Lower leg skin (tissue), 3 donors: ENCODE measurements at regions not wholly inside any gene's neighbourhood (a gene's known extent, or its start where the extent isn't known, plus 50 kb on each side); places are given as distances from the start of the nearest gene placed in this dataset.

Source experiments
- CTCF ChIP-seq, 3 donors: fragments of 450-650 bp; IDR thresholded peaks; one replicate each; pipeline ENCODE4 v1.5.1; 2016; ENCODE audit warnings: antibody characterized with exemption in 3 of 3, mild to moderate bottlenecking in 3 of 3, moderate library complexity in 2 of 3
- POLR2A ChIP-seq, 2 donors: fragments of 450-650 bp; IDR thresholded peaks; one replicate each; pipeline ENCODE4 v1.6.1; 2016 to 2017; ENCODE audit warnings: antibody characterized with exemption in 2 of 2, mild to moderate bottlenecking in 1 of 2, moderate library complexity in 1 of 2

GRCh38 chr14:53430870-53431269, 277.7 kb upstream of the DDHD1 start:
- TF ChIP-seq CTCF (IDR thresholded peaks at IDR 0.05): no peak
- TF ChIP-seq POLR2A (IDR thresholded peaks at IDR 0.05): no peak
